NCI-H1417 treated with DMSO at 0.1 percent for 48 hours (cell line): ENCODE measurements at regions not wholly inside any gene's neighbourhood (a gene's known extent, or its start where the extent isn't known, plus 50 kb on each side); places are given as distances from the start of the nearest gene placed in this dataset.
"Not testable (repeated sequence)": the region's sequence is repeated elsewhere in the genome, so short reads cannot be mapped to it uniquely, and the experiment has no call there.

Experiments used
- DNase-seq: peaks from one replicate; lab custom pipeline; 2025; lab: John Stamatoyannopoulos, UW

DNA sequence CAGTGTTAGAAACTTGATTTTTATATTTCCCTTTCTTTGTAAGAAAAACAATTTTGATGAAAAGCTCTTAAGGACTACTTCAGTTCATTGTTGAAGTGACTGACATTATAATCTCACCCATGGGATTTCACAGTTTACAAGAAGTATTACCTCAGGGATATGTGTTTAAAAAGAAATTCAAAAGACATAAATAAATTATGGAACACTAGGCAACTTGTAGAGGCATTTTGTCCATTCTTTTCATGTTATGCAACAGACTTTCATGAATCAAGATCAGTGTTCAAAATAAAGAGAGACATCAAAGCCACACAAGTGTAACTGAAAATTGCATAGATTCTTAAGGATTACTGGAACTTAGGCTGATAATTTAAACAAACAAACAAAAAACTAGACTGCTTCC, 196.8 kb upstream of the AGTR1 start:
- DNase-seq, result no peak

DNA sequence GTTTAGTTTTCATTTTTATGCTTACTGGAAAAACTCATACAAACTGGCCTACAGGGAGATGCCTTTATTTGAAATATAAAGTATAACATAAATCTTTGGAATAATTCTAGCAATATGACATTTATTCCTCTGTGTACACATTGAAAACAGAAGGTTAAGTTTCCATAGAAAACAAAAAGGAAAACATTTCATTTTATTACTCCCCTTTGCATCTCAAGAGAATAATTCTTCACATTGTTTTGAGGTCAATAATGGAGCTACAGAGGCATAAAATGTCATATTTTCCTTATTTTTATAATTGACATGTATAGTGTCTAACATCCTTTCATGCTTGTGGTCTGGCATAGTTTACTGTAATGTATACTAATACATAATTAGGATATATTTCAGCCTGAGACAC, 187.6 kb upstream of the AGTR1 start:
- DNase-seq, result no peak

DNA sequence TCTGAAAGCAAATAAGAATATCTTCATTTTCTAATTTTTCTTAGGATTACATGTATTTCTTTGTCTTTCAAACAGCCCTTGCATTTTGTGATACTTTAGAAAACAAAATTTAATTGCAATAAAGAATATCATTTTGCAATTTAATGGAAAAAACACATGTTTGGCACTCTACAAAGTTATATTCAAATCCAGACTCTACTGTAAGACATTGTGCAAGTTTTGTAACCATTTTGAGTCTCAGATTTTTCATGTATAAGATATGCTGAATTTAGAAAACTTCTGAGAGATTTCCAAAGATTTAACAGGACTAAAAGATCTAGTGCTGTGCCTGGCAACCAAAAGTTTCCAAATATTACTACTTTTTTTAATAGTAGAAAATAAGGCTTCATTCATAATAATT, 187.1 kb upstream of the AGTR1 start:
- no peak for DNase-seq

DNA sequence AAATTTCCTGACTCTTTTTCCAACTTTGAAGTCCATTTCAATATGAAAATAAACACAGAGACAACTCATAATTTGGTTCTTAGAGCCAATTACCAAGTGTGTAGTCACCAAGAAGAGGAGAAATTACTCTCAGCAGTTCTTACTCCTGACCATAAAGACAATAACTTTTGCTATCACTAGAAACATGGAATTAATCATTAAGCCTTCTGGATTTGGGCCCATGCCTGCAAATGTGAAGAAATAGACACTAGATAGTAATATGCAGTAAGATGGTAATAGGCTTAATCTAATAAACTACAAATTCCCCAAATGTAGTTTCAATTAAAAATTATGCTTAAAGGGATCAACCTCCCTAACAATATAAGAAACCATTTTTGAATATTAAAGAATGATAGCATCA, 185.1 kb upstream of the AGTR1 start:
- no peak for DNase-seq

DNA sequence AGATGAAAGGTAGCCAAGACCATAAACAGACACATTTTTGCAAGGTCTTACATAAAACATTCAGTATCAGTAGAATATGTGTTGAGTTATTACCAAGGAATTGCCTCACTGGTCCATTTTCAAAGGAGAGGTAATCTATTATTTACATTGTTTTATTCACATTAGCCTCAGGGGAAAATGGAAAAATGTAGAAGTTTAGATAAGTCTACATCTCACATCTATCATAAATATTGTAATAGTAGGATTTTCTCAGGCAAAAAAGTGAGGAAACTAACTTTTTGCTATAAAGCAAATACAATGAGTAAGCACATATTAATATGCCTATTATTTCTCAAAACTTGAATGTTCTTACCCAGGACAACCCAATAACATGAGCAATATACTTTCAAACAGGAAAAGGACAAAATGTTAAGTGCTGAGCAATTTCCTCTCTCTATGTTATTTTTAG, 184.6 kb upstream of the AGTR1 start:
- no peak for DNase-seq

DNA sequence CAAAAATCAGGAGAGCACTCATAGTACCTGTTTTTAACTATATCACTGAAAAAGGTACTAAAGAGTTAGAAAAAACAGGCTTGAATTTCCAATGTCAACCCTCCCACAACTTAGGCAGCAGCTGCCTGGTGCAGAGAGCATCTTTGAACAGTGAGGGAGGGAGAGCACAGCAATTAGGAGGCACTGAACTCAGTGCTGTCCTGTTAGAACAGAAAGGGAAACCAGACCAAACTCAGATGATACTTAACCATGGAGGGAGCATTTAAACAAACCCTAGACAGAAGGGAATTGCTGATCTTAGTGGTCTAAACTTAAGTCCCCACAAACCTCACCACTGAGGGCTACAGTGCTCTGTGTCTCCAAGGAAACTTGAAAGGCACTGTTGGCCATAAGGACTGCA, 179.2 kb upstream of the AGTR1 start:
- DNase-seq, result no peak

DNA sequence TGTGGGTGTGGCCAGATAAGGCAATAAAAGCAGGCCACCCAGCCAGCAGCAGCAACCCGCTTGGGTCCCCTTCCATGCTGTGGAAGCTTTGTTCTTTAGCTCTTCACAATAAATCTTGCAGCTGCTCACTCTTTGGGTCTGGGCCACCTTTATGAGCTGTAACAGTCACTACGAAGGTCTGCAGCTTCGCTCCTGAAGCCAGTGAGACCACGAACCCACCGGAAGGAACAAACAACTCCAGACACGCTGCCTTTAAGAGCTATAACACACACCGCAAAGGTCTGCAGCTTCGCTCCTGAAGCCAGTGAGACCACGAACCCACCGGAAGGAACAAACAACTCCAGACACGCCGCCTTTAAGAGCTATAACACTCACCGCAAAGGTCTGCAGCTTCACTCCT, 172.1 kb upstream of the AGTR1 start:
- not testable (repeated sequence) for DNase-seq

DNA sequence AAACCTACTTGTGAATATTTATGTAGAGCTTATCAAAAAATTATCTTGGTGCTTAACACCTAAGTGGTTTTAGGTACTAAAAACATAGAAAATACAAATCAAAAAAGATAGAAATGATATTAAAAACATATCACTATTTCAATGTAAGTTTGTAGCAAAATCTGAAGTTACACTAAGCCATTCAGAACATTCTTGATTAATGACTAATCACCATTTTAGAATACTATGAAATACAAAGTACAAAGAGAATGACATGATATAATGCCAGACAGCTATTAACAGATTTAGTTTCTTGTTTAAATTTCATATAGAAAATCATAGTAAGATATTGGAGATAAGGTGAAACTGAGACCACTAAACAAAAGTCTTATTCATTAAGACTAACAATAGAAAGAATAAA, 169.7 kb upstream of the AGTR1 start:
- no peak for DNase-seq

DNA sequence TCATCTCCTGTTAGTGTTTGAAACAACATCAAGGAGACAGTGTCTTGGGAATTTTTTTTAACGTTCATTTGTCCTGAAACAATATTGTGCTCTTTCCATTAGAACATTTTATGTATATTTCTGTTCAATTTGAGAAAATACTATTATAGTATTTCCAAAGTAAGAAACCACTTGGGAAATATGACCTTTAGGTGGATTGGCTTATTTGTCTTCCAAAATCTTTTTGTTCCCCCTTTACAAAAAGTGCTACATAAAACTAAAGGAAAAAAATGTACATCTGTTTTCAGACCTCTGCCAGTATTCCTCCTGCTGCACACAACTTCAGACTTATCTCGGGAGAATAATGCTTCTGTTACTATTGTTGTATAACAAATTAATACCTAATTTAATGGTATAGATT, 165.9 kb upstream of the AGTR1 start:
- DNase-seq, result no peak

DNA sequence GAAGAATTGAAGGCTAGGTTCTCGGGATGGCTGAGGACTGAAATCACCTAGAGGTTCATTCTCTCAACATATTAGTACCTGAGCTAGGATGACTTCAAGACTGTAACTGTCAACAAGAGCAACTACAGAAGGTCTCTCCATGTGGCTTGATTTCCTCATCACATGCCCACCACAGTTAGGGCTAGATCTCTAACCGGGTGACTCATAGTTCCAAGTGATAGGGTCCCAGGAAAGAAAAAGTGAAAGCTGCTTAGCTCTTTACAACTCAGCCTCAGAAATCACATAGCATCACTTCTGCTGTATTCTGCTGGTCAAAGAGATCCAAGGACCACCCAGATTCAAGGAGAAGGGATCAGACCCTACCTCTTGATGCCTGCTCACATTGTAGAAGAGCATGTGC, 165.4 kb upstream of the AGTR1 start:
- no peak for DNase-seq

DNA sequence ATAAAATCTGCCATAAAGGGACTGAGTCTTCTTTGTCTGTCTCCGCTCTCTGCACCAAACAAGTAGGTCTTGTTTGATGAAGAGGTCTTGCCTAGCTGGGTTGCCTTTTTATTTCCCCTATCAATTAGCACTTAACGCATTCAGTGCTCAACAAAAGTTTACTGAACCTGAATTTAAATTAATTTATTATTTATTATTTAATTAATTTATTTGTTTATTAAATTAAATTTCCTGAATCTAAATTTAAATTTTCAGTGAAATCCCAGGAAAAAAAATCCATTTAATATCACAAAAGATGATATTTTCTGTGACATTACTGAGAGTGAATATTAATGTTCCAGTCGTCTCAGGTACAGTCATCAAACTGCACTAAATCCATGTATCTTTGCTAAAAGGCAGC, 164.9 kb upstream of the AGTR1 start:
- no peak for DNase-seq

DNA sequence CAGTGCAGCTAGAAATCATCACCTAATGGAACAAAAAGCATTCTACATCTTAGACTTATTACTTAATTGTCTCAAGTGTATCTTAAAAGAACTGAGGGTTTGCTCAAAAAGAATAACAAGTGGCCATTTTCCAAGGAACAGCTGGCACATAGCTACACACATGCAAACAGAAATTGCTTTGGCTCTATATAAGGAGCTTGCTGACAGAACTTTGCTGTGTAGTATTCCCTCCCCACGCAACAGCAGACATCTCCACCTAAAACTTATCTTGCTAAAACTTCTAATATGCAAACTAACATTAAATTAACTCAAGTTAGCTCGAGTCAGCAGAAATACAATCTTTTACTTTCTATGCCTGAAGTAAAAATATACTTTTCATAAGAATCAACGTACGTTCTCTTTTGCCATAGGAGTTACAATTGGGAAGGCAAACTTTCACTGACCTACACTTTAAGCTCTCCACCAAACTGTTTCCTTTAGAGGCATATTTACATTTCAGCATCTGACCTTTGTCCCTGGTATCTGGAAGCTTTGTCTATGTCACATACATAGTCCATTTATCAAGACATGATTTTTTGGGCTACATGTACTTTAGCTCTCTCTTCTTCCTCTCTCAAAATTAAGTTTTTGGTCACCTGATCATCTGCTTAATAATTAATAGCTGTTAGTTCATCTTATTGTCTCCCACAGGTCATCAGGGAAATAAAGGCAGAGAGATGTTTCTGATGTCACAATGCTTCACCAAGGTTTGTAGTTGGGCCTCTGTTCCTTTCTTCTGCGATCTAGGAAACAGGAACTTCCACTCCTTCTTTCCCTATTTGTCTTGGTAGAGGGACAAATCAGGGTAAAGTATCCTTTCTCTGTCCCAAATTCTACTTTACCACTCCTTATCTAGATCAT, 163.4 kb upstream of the AGTR1 start:
- no peak for DNase-seq

DNA sequence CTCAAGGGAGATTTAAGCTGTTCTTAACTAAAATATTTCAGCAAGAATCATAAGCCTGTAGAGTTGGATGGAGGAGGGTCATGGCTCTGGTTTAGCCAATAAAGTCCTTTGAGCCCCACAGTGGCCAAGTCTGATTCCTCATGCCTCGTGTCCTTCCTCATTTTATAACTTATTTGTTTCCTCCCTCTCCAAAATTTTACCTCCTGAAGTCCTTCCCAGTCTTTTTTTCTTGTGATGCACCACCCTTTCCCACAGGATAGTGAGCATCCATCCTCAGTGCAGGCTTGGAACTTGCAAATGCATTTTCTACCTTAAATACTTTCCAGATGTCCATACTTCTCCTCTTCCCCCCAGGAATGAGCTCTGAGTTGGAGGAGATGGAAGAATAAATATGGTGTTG, 162.7 kb upstream of the AGTR1 start:
- no peak for DNase-seq

DNA sequence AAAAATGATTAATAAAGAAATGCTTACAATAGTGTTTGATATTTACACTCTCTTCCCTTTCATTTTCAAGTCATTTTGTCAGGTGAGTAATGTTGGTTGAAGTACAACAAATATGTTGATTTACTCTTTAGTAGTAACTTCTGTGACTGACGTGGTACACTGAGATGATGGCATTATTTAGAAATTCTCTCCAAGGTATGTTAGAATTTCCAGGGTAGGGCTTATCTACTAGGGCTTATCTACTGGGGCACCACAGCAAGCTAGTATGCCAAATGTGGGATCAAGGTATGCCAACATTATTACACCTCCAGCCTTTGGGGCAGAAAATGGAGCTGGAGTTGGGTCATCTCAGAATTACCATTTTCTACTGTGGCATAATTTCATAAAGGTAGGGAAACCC, 157.4 kb upstream of the AGTR1 start:
- DNase-seq, result no peak

DNA sequence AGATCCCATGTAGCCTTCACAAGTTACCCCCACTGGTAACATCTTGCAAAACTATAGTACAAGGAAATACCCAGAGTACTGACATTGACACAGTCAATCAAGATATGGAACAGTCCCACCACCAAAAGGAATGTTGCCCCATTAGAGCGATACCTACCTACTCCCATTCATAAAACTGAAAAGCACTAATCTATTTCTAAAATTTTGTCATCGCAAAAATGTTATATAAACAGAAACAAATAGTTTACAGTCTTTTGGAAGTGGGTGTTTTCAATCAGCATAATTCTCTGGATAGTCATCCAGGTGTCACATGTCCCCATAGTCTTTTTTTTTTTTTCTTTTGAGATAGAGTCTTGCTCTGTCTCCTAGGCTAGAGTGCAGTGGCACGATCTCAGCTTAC, 156.9 kb upstream of the AGTR1 start:
- DNase-seq, result no peak

DNA sequence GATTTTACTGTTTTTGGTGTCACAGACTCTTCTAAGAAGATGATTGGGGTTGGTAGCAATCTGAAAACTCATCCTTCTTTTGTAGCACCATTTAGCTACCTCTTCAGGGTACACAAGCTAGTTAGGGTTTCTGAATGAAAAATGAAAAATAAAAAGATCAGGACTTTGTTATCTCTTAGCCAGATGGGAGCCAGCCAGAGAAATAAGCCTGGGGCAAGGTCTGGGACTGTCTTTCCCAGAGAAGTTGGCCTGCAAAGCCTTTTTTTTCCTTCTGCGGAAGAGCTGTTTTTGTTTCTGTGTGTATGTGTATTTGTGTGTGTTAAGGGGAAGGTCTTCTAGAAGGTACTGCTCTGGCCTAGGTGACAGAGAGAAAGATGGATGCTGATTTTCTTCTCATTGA, 150.7 kb upstream of the AGTR1 start:
- DNase-seq, result no peak

DNA sequence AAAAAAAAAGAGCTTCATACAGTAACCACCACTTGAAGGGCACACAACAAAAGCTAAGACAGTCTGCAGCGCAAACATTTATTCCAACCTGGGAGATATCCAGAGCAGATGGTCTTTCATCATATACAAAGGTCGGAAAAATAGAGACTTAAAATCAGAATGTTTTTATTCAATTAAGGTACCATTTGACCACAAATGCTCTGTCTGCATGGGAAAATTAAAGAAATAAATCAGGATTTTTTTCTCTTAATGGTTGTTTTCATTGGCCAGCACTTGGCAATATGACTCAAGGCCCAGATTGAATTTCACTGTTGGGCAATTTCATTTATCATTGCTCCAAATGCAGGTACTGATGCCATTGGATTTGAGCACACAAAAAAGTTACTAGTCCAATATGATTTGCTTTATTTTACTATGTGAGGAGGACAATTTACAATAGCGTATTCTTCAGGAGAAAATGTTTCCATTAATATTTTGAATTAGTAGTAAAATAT, 145.9 kb upstream of the AGTR1 start:
- no peak for DNase-seq

DNA sequence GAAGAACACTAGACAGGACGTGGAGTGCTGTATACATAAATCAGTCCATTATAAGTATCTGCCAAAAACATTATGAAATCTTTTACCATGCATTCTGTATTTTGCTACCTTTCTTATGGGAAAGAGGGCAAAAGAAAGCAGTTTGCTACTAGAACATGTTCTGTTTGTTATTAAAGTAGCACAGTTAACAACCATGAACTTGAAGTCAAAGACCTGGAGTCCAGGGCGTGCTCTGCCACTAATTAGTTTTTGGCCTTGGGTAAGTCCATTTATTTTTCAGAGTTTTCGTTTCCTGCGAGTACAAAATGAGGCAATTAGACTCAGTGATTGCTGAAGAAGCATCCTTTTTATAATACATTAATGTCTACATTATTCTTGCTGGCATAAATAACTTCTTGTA, 143.3 kb upstream of the AGTR1 start:
- DNase-seq, result no peak

DNA sequence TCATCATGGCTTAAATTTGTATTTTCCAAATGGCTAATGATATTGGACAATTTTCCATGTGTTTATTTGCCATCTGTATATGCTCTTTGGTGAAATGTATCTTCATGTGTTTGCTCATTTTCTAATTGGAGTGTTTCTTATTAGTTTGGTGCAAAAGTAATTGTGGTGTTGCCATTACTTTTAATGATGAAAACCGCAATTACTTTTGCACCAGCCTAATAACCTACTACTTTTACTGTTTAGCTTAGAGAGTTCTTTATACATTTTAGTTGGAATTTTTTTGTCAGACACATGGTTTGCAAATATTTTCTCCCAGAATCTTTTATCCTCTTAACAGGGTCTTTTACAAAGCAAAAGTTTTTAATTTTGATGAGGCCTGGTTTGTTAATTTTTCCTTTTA, 141.0 kb upstream of the AGTR1 start:
- DNase-seq, result no peak

DNA sequence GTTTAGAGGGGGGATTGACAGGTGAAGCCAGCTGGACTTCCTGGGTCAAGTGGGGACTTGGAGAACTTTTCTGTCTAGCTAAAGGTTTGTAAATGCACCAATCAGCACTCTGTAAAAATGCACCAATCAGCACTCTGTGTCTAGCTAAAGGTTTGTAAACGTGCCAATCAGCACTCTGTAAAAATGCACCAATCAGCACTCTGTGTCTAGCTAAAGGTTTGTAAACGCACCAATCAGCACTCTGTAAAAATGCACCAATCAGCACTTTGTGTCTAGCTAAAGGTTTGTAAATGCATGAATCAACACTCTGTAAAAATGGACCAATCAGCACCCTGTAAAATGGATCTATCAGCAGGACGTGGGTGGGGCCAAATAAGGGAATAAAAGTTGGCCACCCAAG, 120.1 kb upstream of the AGTR1 start:
- DNase-seq, result not testable (repeated sequence)

DNA sequence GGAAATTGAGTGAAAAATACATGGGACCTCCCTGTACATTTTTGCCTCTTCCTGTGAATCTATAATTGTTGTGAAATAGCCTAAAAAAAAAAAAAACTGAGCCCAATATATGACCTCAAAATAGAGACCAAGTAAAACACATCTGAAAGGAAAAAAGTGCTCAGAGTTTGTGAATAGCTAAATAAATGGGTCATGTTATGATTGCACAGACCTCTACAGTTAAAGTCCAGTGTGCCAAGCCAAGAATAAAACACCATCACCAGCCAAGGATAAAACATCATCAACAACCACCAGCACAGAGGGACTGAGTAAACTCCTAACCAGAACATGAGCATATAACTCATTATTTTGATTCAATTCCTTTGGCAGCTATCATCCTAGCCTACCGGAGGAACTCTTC, 115.6 kb upstream of the AGTR1 start:
- no peak for DNase-seq

DNA sequence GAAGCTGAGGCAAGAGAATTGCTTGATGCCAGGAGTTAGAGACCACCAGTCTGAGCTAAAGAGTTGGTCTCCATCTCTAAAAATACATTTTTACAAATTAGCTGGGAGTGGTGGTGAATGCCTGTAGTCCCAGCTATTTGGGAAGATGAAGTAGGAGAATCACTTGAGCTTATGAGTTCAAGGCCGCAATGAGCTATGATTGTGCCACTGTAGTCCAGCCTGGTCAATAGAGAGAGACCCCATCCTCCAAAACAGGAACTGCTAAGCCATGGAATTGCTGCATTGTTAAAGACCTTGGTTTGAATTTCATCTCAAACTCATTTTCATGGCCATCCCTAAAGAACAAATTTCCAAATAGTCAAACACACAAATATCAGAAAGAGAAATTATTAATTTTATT, 113.9 kb upstream of the AGTR1 start:
- no peak for DNase-seq

DNA sequence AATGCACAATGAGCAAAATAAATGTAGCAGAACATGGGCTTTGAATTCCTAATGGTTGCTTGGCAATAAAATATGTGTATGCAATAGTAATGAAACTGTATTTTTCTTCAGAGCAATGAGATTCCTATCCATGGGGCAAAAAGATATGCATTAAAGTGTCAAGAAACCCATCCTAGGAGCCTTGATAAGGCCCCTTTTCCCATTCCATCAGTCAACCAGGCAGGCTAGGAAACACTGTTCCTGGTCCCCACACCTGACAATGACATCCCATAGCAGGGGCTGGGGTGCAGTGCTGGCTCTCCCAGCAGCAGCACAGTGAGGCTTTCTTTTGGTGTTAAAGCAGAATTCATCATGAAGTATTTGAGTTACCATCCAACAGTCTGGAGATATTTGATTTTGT, 113.3 kb upstream of the AGTR1 start:
- no peak for DNase-seq
